Testis (tissue), 2 donors: ENCODE measurements at regions not wholly inside any gene's neighbourhood (a gene's known extent, or its start where the extent isn't known, plus 50 kb on each side); places are given as distances from the start of the nearest gene placed in this dataset.

Experiments
- POLR2A ChIP-seq: fragments of 450-650 bp; IDR thresholded peaks from one replicate; pipeline ENCODE4 v1.6.1; 2017; ENCODE audit warnings: antibody characterized with exemption, mild to moderate bottlenecking, moderate library complexity
- TF ChIP-seq, protein P1 (sequence below), 3 experiments: fragments of 450-650 bp in 2 of 3; fragments of 200-600 bp in 1 of 3; sonication (generic) in 1 of 3; IDR thresholded peaks; one replicate each; pipeline ENCODE4 v1.5.1; 2016 to 2019; ENCODE audit warnings: antibody characterized with exemption in 3 of 3, mild to moderate bottlenecking in 2 of 3, moderate library complexity in 1 of 3

DNA sequence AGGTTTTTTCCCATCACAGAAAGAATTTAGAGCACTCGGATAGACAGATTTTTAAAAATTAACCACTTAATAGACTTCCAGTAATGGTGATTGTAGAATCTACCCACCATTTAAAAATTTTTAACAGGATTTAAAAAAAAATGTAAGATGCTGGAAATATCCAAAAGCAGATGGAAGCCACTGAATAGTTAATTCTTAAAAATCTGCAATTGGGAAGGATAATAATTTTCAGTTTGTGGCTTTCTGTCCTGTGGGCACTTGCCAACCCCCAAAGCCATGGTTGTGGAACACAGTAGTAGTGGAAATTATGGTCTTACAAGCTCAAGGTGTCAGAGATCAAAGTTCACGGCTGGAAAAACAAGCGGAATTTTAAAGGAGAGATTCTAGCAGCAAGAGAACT lies 101.0 kb upstream of the SP4 start:
- TF ChIP-seq, protein P1, sequence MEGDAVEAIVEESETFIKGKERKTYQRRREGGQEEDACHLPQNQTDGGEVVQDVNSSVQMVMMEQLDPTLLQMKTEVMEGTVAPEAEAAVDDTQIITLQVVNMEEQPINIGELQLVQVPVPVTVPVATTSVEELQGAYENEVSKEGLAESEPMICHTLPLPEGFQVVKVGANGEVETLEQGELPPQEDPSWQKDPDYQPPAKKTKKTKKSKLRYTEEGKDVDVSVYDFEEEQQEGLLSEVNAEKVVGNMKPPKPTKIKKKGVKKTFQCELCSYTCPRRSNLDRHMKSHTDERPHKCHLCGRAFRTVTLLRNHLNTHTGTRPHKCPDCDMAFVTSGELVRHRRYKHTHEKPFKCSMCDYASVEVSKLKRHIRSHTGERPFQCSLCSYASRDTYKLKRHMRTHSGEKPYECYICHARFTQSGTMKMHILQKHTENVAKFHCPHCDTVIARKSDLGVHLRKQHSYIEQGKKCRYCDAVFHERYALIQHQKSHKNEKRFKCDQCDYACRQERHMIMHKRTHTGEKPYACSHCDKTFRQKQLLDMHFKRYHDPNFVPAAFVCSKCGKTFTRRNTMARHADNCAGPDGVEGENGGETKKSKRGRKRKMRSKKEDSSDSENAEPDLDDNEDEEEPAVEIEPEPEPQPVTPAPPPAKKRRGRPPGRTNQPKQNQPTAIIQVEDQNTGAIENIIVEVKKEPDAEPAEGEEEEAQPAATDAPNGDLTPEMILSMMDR (IDR thresholded peaks at IDR 0.05) = no peak
- no peak for TF ChIP-seq POLR2A
